HCT116 (cell line): ENCODE measurements at regions not wholly inside any gene's neighbourhood (a gene's known extent, or its start where the extent isn't known, plus 50 kb on each side); places are given as distances from the start of the nearest gene placed in this dataset.

ENCODE experiments used
- ATAC-seq: fragments of 200-7000 bp; cut with Tn5 transposase; 2 replicates; pipeline ENCODE4 v1.9.1; 2020; ENCODE audit warnings: mild to moderate bottlenecking, moderate library complexity
- BruUV-seq: library from RNA; stranded (reverse); fragments of 400-500 nt; replicated peaks from 2 replicates; lab custom pipeline; 2021; lab: Mats Ljungman, UMichigan
- CTCF ChIA-PET: fragments of 300-600 bp; sonication (Branson Sonifier 250); formaldehyde crosslinking; loops from one replicate; lab custom pipeline; 2021; ENCODE audit warnings: antibody characterized with exemption; lab: Charles Lee
- POLR2A ChIA-PET: fragments of 300-600, 350-600 bp; sonication (Branson Sonifier 250); formaldehyde crosslinking; loops from one replicate; lab custom pipeline; 2021; ENCODE audit warnings: antibody characterized with exemption; lab: Charles Lee
- RAD21 ChIA-PET, 2 experiments: fragments of 300-600 bp; sonication (Branson Sonifier 250); formaldehyde crosslinking; loops; one replicate each; lab custom pipeline; 2023; ENCODE audit warnings: low total read pairs in 2 of 2; ENCODE audit not compliant: uncharacterized antibody in 2 of 2, unreplicated experiment in 2 of 2, low non-redundant PET in 1 of 2; lab: Charles Lee
- DNase-seq: peaks from one replicate; pipeline ENCODE4 v3.0.0-alpha.2; 2010; ENCODE audit warnings: low read depth, low spot score
- H2AFZ ChIP-seq: fragments of 200-600 bp; shearing (Covaris generic), sonication (generic); 2 replicates; pipeline ENCODE4 v1.6.1; 2017; ENCODE audit warnings: low read depth, mixed run types, mixed read lengths, antibody characterized with exemption, low read length; ENCODE audit not compliant: poor library complexity, severe bottlenecking
- H3K27ac ChIP-seq: 2 replicates; pipeline ENCODE4 v1.5.1; 2012; ENCODE audit warnings: low read depth, low read length
- H3K27me3 ChIP-seq: fragments of 200-600 bp; sonication (generic); 2 replicates; pipeline ENCODE4 v1.6.1; 2016; ENCODE audit warnings: mixed run types, low read length, mixed read lengths; ENCODE audit not compliant: insufficient read depth
- H3K36me3 ChIP-seq, 2 experiments: fragments of 200-500 bp in 1 of 2; fragments of 200-600 bp in 1 of 2; sonication (Bioruptor generic) in 1 of 2; sonication (generic) in 1 of 2; 2 replicates each; pipeline versions ENCODE4 v1.5.1 to v1.6.1; 2014 to 2016; ENCODE audit warnings: low read length in 2 of 2, inconsistent platforms in 1 of 2, mixed read lengths in 1 of 2, mixed run types in 1 of 2; ENCODE audit not compliant: insufficient read depth in 2 of 2, control insufficient read depth in 1 of 2
- H3K4me1 ChIP-seq, 2 experiments: fragments of 200-600 bp in 1 of 2; sonication (generic) in 1 of 2; 2 replicates each; pipeline versions ENCODE4 v1.5.1 to v1.6.1; 2012 to 2017; ENCODE audit warnings: low read length in 2 of 2, inconsistent platforms in 1 of 2, mild to moderate bottlenecking in 1 of 2, mixed read lengths in 1 of 2, mixed run types in 1 of 2, moderate library complexity in 1 of 2; ENCODE audit not compliant: insufficient read depth in 2 of 2, control insufficient read depth in 1 of 2
- H3K4me2 ChIP-seq: fragments of 200-600 bp; sonication (generic); 2 replicates; pipeline ENCODE4 v1.6.1; 2017; ENCODE audit warnings: mixed run types, low read length, mixed read lengths
- H3K4me3 ChIP-seq, 2 experiments: fragments of 200-600 bp in 1 of 2; sonication (generic) in 1 of 2; replicated peaks in 1 of 2; 2 replicates each; pipeline ENCODE4 v1.5.1; 2011 to 2016; ENCODE audit warnings: low read length in 2 of 2, control low read depth in 1 of 2, low read depth in 1 of 2, mild to moderate bottlenecking in 1 of 2, mixed read lengths in 1 of 2, mixed run types in 1 of 2
- H3K79me2 ChIP-seq: fragments of 200-600 bp; sonication (generic); 2 replicates; pipeline ENCODE4 v1.6.1; 2017; ENCODE audit warnings: mild to moderate bottlenecking, mixed run types, low read length, moderate library complexity, mixed read lengths; ENCODE audit not compliant: insufficient read depth
- H3K9ac ChIP-seq: fragments of 200-600 bp; sonication (generic); 2 replicates; pipeline ENCODE4 v1.6.1; 2016; ENCODE audit warnings: low read length, mixed read lengths
- H3K9me2 ChIP-seq: fragments of 200-600 bp; sonication (generic), shearing (Covaris generic); 2 replicates; pipeline ENCODE4 v1.6.1; 2017; ENCODE audit warnings: mixed run types, mild to moderate bottlenecking, moderate library complexity; ENCODE audit not compliant: insufficient read depth
- H3K9me3 ChIP-seq, 2 experiments: fragments of 200-500 bp in 1 of 2; fragments of 200-600 bp in 1 of 2; sonication (Bioruptor generic) in 1 of 2; sonication (generic) in 1 of 2; 2 replicates each; pipeline ENCODE4 v1.6.1; 2014 to 2017; ENCODE audit warnings: low read length in 2 of 2, mixed read lengths in 2 of 2, inconsistent platforms in 1 of 2, low read depth in 1 of 2, mild to moderate bottlenecking in 1 of 2, mixed run types in 1 of 2, moderate library complexity in 1 of 2; ENCODE audit not compliant: control insufficient read depth in 1 of 2, insufficient read depth in 1 of 2
- H4K20me1 ChIP-seq: fragments of 200-600 bp; sonication (generic), shearing (Covaris generic); 2 replicates; pipeline ENCODE4 v1.6.1; 2017; ENCODE audit warnings: mixed run types, mild to moderate bottlenecking, moderate library complexity; ENCODE audit not compliant: insufficient read depth
- EGR1 ChIP-seq: IDR thresholded peaks from 2 replicates; pipeline ENCODE4 v1.6.1; 2012; ENCODE audit warnings: low read depth
- ELF1 ChIP-seq: IDR thresholded peaks from 2 replicates; pipeline ENCODE4 v1.6.1; 2012; ENCODE audit warnings: low read depth, borderline replicate concordance
- FOSL1 ChIP-seq: IDR thresholded peaks from 2 replicates; pipeline ENCODE4 v1.6.1; 2012; ENCODE audit warnings: low read depth
- POLR2A ChIP-seq: IDR thresholded peaks from 2 replicates; pipeline ENCODE4 v1.7.0; 2011; ENCODE audit warnings: borderline replicate concordance; ENCODE audit not compliant: insufficient read depth, insufficient read length; ENCODE audit errors: extremely low read depth
- REST ChIP-seq: IDR thresholded peaks from 2 replicates; pipeline ENCODE4 v1.6.1; 2012; ENCODE audit warnings: low read depth
- SIN3A ChIP-seq: IDR thresholded peaks from 2 replicates; pipeline ENCODE4 v1.6.1; 2012; ENCODE audit warnings: low read depth
- SRF ChIP-seq: IDR thresholded peaks from 2 replicates; pipeline ENCODE4 v1.6.1; 2012; ENCODE audit warnings: low read depth
- intact Hi-C: fragments of 100-400 bp; cut with micrococcal nuclease; formaldehyde crosslinking; loops from 2 replicates; pipeline ENCODE4 v1.10.0; 2022

GRCh38 chr14:84202486-84202885, 1327.5 kb upstream of the FLRT2 start:
- no peak overlapping the region for H3K4me3 ChIP-seq
- H4K20me1 ChIP-seq = no peaks in the 10 kb centered on the region
- no peaks in the 10 kb centered on the region for H3K9me2 ChIP-seq
- POLR2A ChIA-PET = no interaction called here
- no peaks in the 10 kb centered on the region for H3K79me2 ChIP-seq
- H3K4me1 ChIP-seq = no peaks in the 10 kb centered on the region
- H3K4me2 ChIP-seq = no peak overlapping the region
- TF ChIP-seq EGR1 = no peak
- H3K27me3 ChIP-seq = no peaks in the 10 kb centered on the region
- ATAC-seq (no peak), DNase-seq (no peak)
- no peaks in the 10 kb centered on the region for H3K36me3 ChIP-seq
- RAD21 ChIA-PET = no interaction called here
- H3K27ac ChIP-seq = no peak overlapping the region
- CTCF ChIA-PET = no interaction called here
- no peak overlapping the region for H2AFZ ChIP-seq
- peaks cover 17 to 28% of the 10 kb centered on the region in 2 experiments; a peak in 2 of 4 replicates for H3K9me3 ChIP-seq
- intact Hi-C loops = no loop called here
- H3K9ac ChIP-seq = no peak overlapping the region
- no TSS peak for BruUV-seq

- POLR2A ChIA-PET = no interaction called here
- H3K27me3 ChIP-seq = no peaks in the 10 kb centered on the region
- H3K79me2 ChIP-seq = no peaks in the 10 kb centered on the region
Observed at GRCh38 chr14:84203896-84204295, 1326.0 kb upstream of the FLRT2 start.

GRCh38 chr14:84208451-84208850, 1321.5 kb upstream of the FLRT2 start:
- Histone ChIP-seq H3K4me2 (no peak overlapping the region), H3K4me3 (no peak overlapping the region), H3K27me3 (no peaks in the 10 kb centered on the region), H3K36me3 (no peaks in the 10 kb centered on the region), H3K9ac (no peak overlapping the region), H3K4me1 (no peaks in the 10 kb centered on the region)
- no TSS peak for BruUV-seq
- DNase-seq (no peak), ATAC-seq (no peak)
- TF ChIP-seq SRF (no peak), REST (no peak), ELF1 (no peak)
- TF ChIP-seq, all 23 proteins: peak for 0
- Histone ChIP-seq H4K20me1 (no peaks in the 10 kb centered on the region), H2AFZ (no peak overlapping the region), H3K27ac (no peak overlapping the region), H3K79me2 (no peaks in the 10 kb centered on the region), H3K9me2 (no peaks in the 10 kb centered on the region), H3K9me3 (peaks cover 7 to 15% of the 10 kb centered on the region in 2 experiments; a peak in 2 of 4 replicates)
- POLR2A ChIA-PET = no interaction called here
- intact Hi-C loops = no loop called here
- CTCF ChIA-PET = no interaction called here
- RAD21 ChIA-PET = no interaction called here

More at GRCh38 chr14:84203896-84204295, 1326.0 kb upstream of the FLRT2 start:
- DNase-seq (no peak), ATAC-seq (no peak)
- H3K27ac ChIP-seq = no peak overlapping the region
- H4K20me1 ChIP-seq = no peaks in the 10 kb centered on the region
- no peaks in the 10 kb centered on the region for H3K36me3 ChIP-seq
- no TSS peak for BruUV-seq
- peaks cover 14 to 26% of the 10 kb centered on the region in 2 experiments; a peak in 2 of 4 replicates for H3K9me3 ChIP-seq
- no peaks in the 10 kb centered on the region for H3K9me2 ChIP-seq
- CTCF ChIA-PET = no interaction called here
- RAD21 ChIA-PET = no interaction called here
- H3K4me2 ChIP-seq = no peak overlapping the region
- intact Hi-C loops = no loop called here
- no peak overlapping the region for H3K9ac ChIP-seq
- no peak overlapping the region for H3K4me3 ChIP-seq
- TF ChIP-seq EGR1 = no peak
- no peak for TF ChIP-seq SIN3A
- TF ChIP-seq POLR2A = no peak
- no peak for TF ChIP-seq FOSL1
- TF ChIP-seq, all 23 proteins: peak for 0
- Histone ChIP-seq H2AFZ (no peak overlapping the region), H3K4me1 (no peaks in the 10 kb centered on the region)
